Stimulated activated naive CD4-positive, alpha-beta T cell (primary cell): ENCODE measurements at regions not wholly inside any gene's neighbourhood (a gene's known extent, or its start where the extent isn't known, plus 50 kb on each side); places are given as distances from the start of the nearest gene placed in this dataset.

Experiments used
- DNase-seq, 6 experiments: peaks; one replicate each; lab custom pipeline; 2025; lab: John Stamatoyannopoulos, UW

GRCh38 chr11:106461839-106462545, 384.5 kb downstream of the AASDHPPT start:
- no peak for DNase-seq

DNA sequence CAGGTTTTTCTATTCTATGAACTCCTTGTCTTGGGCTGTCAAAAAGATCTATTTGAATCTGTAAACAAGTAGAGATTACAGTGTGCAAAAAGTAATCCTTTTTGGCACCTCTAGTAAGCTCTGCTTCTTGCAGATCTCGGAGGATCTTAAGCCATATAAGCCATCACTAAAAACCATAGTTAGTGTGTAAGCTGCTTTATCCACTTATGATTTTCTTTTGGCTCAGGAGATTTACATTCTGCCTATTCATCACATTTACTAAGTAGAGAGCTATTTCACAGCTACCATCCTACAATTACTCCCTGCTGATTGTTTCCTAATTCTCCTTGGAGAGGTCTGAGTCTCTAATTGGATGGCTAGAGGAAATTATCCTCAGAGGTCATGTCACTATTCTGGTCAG, 385.7 kb downstream of the AASDHPPT start:
- no peak for DNase-seq

- no peak for DNase-seq
Measured at GRCh38 chr11:106463796-106464201, 386.3 kb downstream of the AASDHPPT start.

- DNase-seq, result no peak
Measured at GRCh38 chr11:106464728-106465127, 387.3 kb downstream of the AASDHPPT start.

GRCh38 chr11:106466521-106467080, 389.1 kb downstream of the AASDHPPT start:
- DNase-seq, result no peak

- DNase-seq, result no peak
Measured at GRCh38 chr11:106467501-106467900, 390.0 kb downstream of the AASDHPPT start.

GRCh38 chr11:106468086-106468485, 390.6 kb downstream of the AASDHPPT start:
- no peak for DNase-seq

DNA sequence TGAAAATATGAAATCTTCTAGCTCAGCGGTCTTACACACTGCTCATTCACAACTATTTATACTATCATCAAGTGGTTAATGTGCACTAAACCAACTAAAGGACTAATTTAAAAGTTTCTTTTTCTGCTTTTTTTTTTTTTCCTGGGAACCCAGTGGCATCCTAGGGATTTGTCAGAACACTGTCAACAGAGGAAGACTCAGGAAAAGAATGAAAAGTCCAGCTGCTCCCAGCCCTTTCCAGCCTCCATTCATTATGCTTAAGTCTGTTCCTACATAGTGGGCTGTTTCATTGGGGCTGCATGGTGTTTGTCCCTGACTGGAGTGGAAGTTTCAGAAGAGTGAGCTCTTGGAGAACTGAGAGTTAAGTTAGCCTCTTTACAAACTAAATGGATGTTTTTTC, 391.1 kb downstream of the AASDHPPT start:
- DNase-seq, result no peak

- DNase-seq, result no peak
Measured at GRCh38 chr11:106470230-106470629, 392.8 kb downstream of the AASDHPPT start.

DNA sequence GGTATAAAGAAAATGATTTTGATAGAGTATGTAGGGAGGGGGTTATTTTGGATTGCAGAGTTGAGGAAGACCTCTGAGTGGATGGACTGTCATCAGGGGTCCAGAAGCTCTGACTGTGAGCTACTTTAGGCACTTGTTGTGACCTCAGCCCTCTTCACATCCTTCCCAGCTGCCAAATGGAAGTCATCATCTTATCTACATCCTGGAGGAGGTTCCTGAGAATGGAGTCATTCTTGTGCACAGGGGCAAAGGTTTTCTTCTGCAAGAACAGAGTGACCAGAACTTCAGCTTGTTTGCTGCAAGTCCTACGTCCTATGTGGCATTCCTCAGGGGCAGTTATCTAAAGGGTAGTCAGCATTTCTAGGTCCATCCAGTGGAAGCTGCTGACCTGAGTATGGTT, 393.8 kb downstream of the AASDHPPT start:
- DNase-seq, result no peak

DNA sequence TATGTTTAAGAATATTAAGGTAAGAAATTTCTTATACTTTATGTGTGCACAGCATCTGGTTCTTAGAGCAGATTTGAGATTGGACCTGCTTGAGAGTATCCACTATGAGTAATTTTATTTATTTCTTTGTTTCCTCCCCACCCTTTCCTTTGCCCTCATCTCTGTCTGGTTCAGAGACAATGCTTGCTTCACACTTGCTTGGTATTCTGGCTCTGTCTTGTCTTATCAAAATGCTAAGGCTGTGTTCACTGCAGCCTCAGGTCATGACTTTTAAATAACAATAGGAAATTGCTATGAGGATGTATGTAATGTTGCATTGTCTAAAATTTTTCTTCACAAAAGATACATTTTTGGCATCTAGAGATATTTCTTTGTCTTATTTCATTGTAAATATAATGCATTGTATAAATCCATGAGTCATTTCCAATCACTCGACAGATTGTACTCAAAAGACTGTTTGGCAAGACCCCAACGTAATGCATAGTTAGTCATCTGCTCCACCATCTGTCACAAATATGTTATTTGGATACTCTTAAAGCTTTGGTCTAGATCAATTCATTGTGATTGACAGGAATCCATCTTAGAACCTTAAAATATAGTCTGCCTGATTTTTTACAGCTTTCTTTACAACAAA, 395.7 kb downstream of the AASDHPPT start:
- DNase-seq, result no peak

DNA sequence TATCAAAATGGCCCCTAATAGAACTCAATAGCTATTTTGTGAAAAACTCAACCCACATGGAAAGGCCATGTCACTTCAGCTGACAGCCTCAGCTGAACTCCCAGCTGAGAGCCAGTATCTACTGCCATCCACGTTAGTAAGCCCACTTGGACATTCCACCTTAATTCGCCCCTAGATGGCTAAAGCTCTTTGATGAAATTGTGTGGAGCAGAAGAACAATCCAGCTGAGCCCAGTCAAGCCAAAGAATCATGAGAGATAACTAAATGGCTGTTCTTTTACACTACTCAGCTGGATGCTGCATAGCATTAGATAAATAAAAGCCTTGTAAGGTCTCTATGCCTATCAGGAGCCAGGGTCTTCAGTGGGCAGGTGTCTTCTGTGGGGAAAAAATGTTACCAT, 396.8 kb downstream of the AASDHPPT start:
- no peak for DNase-seq

GRCh38 chr11:106475181-106475580, 397.7 kb downstream of the AASDHPPT start:
- DNase-seq, result no peak

DNA sequence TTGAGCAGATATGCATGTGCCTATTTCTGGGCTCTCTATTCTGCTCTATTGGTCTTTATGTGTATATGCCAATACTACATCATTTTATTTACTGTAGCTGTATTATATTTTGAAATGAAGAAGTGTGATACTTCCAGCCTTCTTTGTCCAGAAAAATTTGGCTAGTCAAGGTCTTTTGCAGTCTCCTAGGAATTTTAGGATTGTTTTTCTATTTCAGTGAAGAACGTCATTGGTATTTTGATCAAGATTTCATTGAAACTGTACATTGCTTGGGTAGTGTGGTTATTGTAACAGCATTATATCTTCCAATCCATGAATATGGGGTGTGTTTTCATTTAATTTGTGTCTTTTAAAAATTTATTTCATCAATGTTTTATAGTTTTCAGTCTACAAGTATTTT, 400.3 kb downstream of the AASDHPPT start:
- DNase-seq, result no peak

- DNase-seq, result no peak
Measured at GRCh38 chr11:106479646-106480045, 402.2 kb downstream of the AASDHPPT start.

DNA sequence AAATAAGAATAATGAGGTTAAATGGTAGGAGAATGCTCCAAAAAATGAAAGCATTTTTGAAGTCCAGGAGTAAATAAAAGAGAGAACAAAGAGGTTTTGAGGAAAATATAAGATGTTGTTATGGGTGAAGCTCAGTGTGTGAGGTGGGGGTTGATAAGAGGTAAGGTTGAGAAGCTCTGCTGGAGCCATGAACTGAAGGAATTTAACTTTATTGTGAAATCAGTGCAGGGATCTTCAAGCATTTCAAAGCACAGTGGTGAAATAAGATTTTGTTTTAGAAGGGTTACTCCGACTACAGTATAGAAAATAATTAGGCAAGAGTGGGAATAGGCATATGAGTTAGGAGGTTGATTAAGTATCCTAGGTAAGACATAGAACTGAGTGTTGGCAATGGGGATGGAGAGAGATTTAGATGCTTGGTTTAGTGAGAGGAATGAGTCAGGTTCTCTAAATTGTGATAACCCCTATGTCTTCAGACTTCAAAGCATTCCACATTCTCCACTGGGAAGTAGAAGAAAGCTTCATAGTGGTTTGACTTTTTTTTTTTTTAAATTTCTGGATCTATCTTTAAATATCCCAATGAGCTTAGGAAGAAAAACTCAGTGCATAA, 403.2 kb downstream of the AASDHPPT start:
- DNase-seq, result no peak

- no peak for DNase-seq
Measured at GRCh38 chr11:106482917-106483785, 405.7 kb downstream of the AASDHPPT start.

- no peak for DNase-seq
Measured at GRCh38 chr11:106491751-106492150, 414.3 kb downstream of the AASDHPPT start.

DNA sequence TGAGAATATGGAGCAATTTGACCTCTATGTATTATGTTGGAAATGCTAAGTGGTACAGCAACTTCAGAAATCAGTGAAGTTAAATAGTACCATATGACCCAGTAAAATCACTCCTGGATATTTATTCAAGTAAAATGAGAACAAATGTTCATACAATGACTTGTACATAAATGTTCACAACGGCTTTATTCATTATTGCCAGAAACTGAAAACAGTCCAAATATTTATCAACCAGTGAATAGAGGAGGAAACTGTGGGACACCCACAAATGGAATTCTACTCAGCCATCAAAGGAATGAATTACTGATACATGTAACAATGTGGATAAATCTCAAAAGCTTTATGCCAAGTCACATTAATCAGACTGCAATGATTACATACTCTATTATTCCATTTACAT, 416.3 kb downstream of the AASDHPPT start:
- DNase-seq, result no peak

GRCh38 chr11:106495046-106495445, 417.6 kb downstream of the AASDHPPT start:
- no peak for DNase-seq

DNA sequence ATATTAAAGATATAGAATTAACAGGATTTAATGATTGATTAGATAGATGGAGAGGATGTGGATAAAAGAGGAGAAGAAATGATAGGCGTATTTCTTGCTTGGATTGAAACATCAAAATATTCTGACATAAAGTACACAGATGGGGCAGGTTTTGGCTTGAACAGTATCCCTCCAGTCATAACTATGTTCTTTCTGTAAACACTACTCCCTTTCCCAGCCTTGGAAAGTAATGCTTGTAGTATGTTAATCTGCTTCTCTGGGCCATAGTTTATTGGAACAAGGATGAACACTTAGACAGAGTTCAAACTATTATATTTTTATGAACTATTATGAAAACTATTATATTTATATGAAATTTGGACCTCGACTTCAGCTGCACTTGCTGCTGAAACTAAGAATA, 419.2 kb downstream of the AASDHPPT start:
- no peak for DNase-seq

DNA sequence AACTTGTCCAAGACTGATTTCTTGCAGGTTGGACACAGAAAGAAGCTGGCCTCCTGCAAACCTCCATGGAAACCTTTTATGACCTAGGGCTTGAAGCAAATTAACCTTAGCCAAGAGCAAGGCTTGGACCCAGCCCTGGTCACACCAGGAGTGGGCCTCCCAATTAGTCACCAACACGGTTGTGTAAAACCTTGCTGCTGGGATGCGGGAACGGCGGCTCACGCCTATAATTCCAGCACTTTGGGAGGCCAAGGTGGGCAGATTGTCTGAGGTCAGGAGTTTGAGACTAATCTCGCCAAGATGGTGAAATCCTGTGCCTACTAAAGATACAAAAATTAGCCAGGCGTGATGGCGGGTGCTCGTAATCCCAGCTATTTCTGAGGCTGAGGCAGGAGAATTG, 419.9 kb downstream of the AASDHPPT start:
- DNase-seq, result no peak
